GM23248 (cell line): ENCODE measurements at regions not wholly inside any gene's neighbourhood (a gene's known extent, or its start where the extent isn't known, plus 50 kb on each side); places are given as distances from the start of the nearest gene placed in this dataset.

Experiments
- DNase-seq: peaks from one replicate; pipeline ENCODE4 v3.0.0-alpha.2; 2015
- H2AFZ ChIP-seq: fragments of 200-600 bp; sonication (generic); 2 replicates; pipeline ENCODE4 v1.6.1; 2016; ENCODE audit warnings: antibody characterized with exemption
- H3F3A ChIP-seq: fragments of 200-600 bp; sonication (generic); 2 replicates; pipeline ENCODE4 v1.6.1; 2016; ENCODE audit warnings: mild to moderate bottlenecking, antibody characterized with exemption, mixed run types; ENCODE audit not compliant: insufficient read depth
- H3K27ac ChIP-seq: fragments of 200-600 bp; sonication (generic); 2 replicates; pipeline ENCODE4 v1.5.1; 2016; ENCODE audit warnings: mild to moderate bottlenecking
- H3K27me3 ChIP-seq: fragments of 200-600 bp; sonication (generic); replicated peaks from 2 replicates; pipeline ENCODE4 v1.6.1; 2016; ENCODE audit warnings: mild to moderate bottlenecking; ENCODE audit not compliant: insufficient read depth
- H3K36me3 ChIP-seq: fragments of 200-600 bp; sonication (generic); 2 replicates; pipeline ENCODE4 v1.6.1; 2016; ENCODE audit warnings: low read depth, mild to moderate bottlenecking
- H3K4me1 ChIP-seq: fragments of 200-600 bp; sonication (generic); 2 replicates; pipeline ENCODE4 v1.6.1; 2016; ENCODE audit warnings: mild to moderate bottlenecking; ENCODE audit not compliant: insufficient read depth
- H3K4me2 ChIP-seq: fragments of 200-600 bp; sonication (generic); one replicate; pipeline ENCODE4 v1.6.1; 2016; ENCODE audit warnings: mild to moderate bottlenecking; ENCODE audit not compliant: unreplicated experiment
- H3K4me3 ChIP-seq: fragments of 200-600 bp; sonication (generic); 2 replicates; pipeline ENCODE4 v1.5.1; 2016; ENCODE audit warnings: mild to moderate bottlenecking
- H3K79me2 ChIP-seq: fragments of 200-600 bp; sonication (generic); 2 replicates; pipeline ENCODE4 v1.6.1; 2016; ENCODE audit warnings: mild to moderate bottlenecking; ENCODE audit not compliant: insufficient read depth
- H3K9ac ChIP-seq: fragments of 200-600 bp; sonication (generic); 2 replicates; pipeline ENCODE4 v1.6.1; 2016; ENCODE audit warnings: mild to moderate bottlenecking
- H3K9me2 ChIP-seq: fragments of 200-600 bp; sonication (generic); 2 replicates; pipeline ENCODE4 v1.6.1; 2016; ENCODE audit warnings: mixed run types, mild to moderate bottlenecking, moderate library complexity; ENCODE audit not compliant: insufficient read depth
- H3K9me3 ChIP-seq: fragments of 200-600 bp; sonication (generic); one replicate; pipeline ENCODE4 v1.6.1; 2017; ENCODE audit warnings: low read depth
- H4K20me1 ChIP-seq: fragments of 200-600 bp; sonication (generic); 2 replicates; pipeline ENCODE4 v1.6.0; 2016; ENCODE audit not compliant: insufficient read depth
- EZH2 ChIP-seq: fragments of 200-600 bp; sonication (generic); IDR thresholded peaks from 2 replicates; pipeline ENCODE4 v1.6.1; 2018; ENCODE audit warnings: antibody characterized with exemption, mild to moderate bottlenecking; ENCODE audit not compliant: insufficient read depth, poor library complexity, severe bottlenecking
- EZH2phosphoT487 ChIP-seq: fragments of 200-600 bp; sonication (generic); IDR thresholded peaks from 2 replicates; pipeline ENCODE4 v1.6.1; 2018; ENCODE audit warnings: antibody characterized with exemption, moderate library complexity, mild to moderate bottlenecking, low read depth; ENCODE audit not compliant: insufficient read depth
- WGBS, 2 experiments: methylation state at CpG; one replicate each; pipeline ENCODE4 v1.1.6; 2015 to 2017; ENCODE audit warnings: low lambda C conversion rate in 2 of 2, low coverage in 1 of 2; ENCODE audit errors: missing lambda C conversion rate in 2 of 2; 5-methylcytosine and 5-hydroxymethylcytosine counted together
- in situ Hi-C: fragments of 300-500 bp; cut with MboI; formaldehyde crosslinking; loops from 2 replicates; pipeline ENCODE4 v1.15.0; 2020

DNA sequence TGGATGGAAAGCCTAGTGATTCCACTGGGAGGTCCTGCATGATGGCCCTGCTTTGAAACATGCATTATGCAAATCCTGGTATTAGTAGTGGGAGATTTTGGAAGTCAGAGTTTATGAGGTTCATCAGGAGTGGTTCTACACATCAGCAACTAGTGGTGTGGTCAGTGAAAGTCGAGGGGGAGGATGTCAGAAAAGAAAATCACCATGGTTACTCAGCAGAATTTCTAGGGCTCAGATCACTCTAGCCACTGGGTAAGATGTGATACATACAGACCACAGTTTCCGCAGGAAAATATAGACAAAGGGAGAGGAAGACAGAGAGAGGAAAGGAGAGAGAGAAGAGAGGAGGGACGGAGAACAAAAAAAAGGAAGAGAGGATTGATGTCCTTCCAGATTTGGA is 2100.7 kb upstream of the PIK3C3 start:
- DNase-seq: no peak
- H3K36me3 ChIP-seq: no peaks in the 10 kb centered on the region
- no peak overlapping the region for H3K9ac ChIP-seq
- no peaks in the 10 kb centered on the region for H4K20me1 ChIP-seq
- no peaks in the 10 kb centered on the region for H3K27me3 ChIP-seq
- 37 to 44% methylated on average over 3 of the region's 3 CpGs for WGBS, 2 experiments
- TF ChIP-seq EZH2phosphoT487 (no peak), EZH2 (no peak)
- in situ Hi-C loops: no loop called here
- no peaks in the 10 kb centered on the region for H3K4me1 ChIP-seq
- no peak overlapping the region for H3K4me3 ChIP-seq
- H3K79me2 ChIP-seq: no peaks in the 10 kb centered on the region
- no peak overlapping the region for H3K27ac ChIP-seq
- H3K4me2 ChIP-seq: no peak overlapping the region
- no peaks in the 10 kb centered on the region for H3F3A ChIP-seq
- no peaks in the 10 kb centered on the region for H3K9me3 ChIP-seq
- no peak overlapping the region for H2AFZ ChIP-seq
- H3K9me2 ChIP-seq: no peaks in the 10 kb centered on the region

DNA sequence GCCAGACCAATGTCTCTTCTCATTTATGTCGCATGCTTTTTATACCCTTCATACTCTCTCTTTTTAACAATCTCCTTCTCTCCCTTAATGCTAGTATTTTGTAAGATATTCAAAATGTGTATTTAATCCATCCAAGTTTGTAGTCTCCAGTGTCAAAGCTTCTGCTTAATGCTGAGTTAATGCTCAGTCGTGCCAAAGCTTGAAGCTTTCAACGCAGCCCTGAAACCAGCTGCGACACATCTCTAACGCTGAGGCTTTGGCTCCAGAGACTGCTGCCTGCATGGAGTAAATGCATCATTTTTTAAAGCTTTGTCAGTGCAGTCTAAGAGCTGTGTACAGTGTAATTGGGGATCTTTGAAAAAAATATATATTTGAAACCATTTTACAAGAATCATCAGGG is 2108.8 kb upstream of the PIK3C3 start:
- H3K9me2 ChIP-seq: no peaks in the 10 kb centered on the region
- in situ Hi-C loops: no loop called here
- no peaks in the 10 kb centered on the region for H3K27me3 ChIP-seq
- H3F3A ChIP-seq: no peaks in the 10 kb centered on the region
- H3K4me1 ChIP-seq: no peaks in the 10 kb centered on the region
- H3K4me2 ChIP-seq: no peak overlapping the region
- H2AFZ ChIP-seq: peak overlapping the region; percentile 27; the same call in 1 of the 2 replicates
- no peaks in the 10 kb centered on the region for H3K79me2 ChIP-seq
- H3K9me3 ChIP-seq: no peaks in the 10 kb centered on the region
- H4K20me1 ChIP-seq: no peaks in the 10 kb centered on the region
- WGBS, 2 experiments: 12 to 13% methylated on average over 5 of the region's 5 CpGs
- no peak overlapping the region for H3K27ac ChIP-seq
- no peak overlapping the region for H3K9ac ChIP-seq
- TF ChIP-seq EZH2 (no peak), EZH2phosphoT487 (no peak)
- no peak overlapping the region for H3K4me3 ChIP-seq
- DNase-seq: peak; percentile 12
- H3K36me3 ChIP-seq: no peaks in the 10 kb centered on the region

DNA sequence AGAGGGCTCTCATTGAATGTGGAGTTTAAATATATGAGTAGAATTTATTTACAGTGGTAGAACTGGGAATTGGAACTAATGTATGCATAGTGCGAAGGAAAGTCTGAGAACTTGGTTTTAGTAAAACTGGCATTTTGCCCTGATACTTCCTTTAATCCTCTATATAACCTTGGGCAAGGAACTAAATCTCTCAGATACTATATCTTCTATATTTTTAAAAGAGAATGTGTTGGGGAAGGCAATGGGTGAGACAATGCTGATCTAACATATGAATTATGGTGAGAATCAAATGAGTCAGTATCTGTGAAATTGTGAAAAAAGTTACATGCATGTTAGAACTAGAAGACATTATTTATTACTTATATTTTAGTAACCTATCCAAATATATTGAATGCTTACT is 2109.4 kb upstream of the PIK3C3 start:
- Histone ChIP-seq H3K36me3 (no peaks in the 10 kb centered on the region), H3K9ac (no peak overlapping the region), H3K4me3 (no peak overlapping the region), H2AFZ (no peak overlapping the region), H3K9me2 (no peaks in the 10 kb centered on the region), H3K27ac (no peak overlapping the region), H3F3A (no peaks in the 10 kb centered on the region; the same call in 1 of the 2 replicates), H4K20me1 (no peaks in the 10 kb centered on the region), H3K9me3 (no peaks in the 10 kb centered on the region), H3K79me2 (no peaks in the 10 kb centered on the region), H3K4me2 (no peak overlapping the region), H3K4me1 (0 out of 2 replicates have a peak, but pooled peaks cover 4% of the 10 kb centered on the region), H3K27me3 (no peaks in the 10 kb centered on the region)
- in situ Hi-C loops: no loop called here
- TF ChIP-seq EZH2: no peak
- no peak for TF ChIP-seq EZH2phosphoT487
- no peak for DNase-seq
- WGBS, 2 experiments: 85 to 97% methylated on average over 1 of the region's 1 CpG

DNA sequence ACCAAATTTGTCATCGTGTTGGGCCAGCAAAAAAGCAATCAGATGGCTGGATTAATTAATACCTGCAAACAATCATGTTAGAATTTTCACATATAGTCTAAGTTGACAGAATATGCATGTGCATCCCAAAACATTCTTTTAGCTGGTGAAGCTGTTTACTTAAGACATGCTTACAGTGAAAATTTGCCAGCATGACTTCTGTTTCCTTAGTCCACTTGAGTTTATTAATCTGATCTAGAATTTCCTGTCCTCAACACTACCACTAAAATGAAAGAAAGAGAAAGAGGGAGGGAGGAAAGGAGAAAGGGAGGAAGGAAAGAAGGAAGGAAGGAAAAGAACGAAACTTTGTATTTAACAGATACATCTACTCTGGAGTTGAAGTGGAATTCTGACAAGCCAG is 2109.9 kb upstream of the PIK3C3 start:
- H3K4me1 ChIP-seq: 0 out of 2 replicates have a peak, but pooled peaks cover 4% of the 10 kb centered on the region

DNA sequence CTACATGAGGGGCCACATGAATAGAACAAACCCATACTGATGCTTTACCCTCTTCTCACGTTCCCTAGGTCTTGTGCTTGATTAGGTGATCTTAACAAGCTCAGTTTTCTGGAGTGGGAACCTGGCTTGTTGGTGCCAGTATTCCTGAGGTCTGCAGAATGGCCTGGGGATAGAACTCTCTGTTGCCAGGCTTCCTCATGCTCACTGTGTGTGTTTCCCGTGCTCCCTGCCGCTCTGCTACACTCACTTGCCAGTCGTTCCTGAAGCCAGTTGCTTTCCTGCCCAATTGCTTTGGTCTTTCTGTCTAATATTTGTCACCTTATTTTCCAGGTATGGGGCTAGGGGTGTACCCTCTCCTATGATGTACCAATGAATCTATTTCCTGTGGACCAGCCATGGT is 2111.5 kb upstream of the PIK3C3 start:
- TF ChIP-seq EZH2phosphoT487: no peak
- TF ChIP-seq EZH2: no peak
- in situ Hi-C loops: no loop called here
- no peak overlapping the region for H3K9ac ChIP-seq
- no peaks in the 10 kb centered on the region for H3K9me2 ChIP-seq
- no peaks in the 10 kb centered on the region for H4K20me1 ChIP-seq
- WGBS, 2 experiments: 74 to 93% methylated on average over 4 of the region's 4 CpGs
- no peaks in the 10 kb centered on the region for H3K36me3 ChIP-seq
- H3K27ac ChIP-seq: no peak overlapping the region
- H3K4me3 ChIP-seq: no peak overlapping the region
- H3K4me1 ChIP-seq: 0 out of 2 replicates have a peak, but pooled peaks cover 4% of the 10 kb centered on the region
- H3K4me2 ChIP-seq: no peak overlapping the region
- no peaks in the 10 kb centered on the region for H3K9me3 ChIP-seq
- DNase-seq: no peak
- no peaks in the 10 kb centered on the region; the same call in 1 of the 2 replicates for H3F3A ChIP-seq
- no peaks in the 10 kb centered on the region for H3K79me2 ChIP-seq
- no peak overlapping the region for H2AFZ ChIP-seq
- H3K27me3 ChIP-seq: no peaks in the 10 kb centered on the region

More for the DNA sequence above, 2109.9 kb upstream of the PIK3C3 start:
- Histone ChIP-seq H3K9me2 (no peaks in the 10 kb centered on the region), H2AFZ (no peak overlapping the region), H3K27me3 (no peaks in the 10 kb centered on the region), H4K20me1 (no peaks in the 10 kb centered on the region), H3K36me3 (no peaks in the 10 kb centered on the region), H3K27ac (no peak overlapping the region), H3F3A (no peaks in the 10 kb centered on the region; the same call in 1 of the 2 replicates), H3K9ac (no peak overlapping the region), H3K79me2 (no peaks in the 10 kb centered on the region), H3K4me2 (no peak overlapping the region), H3K4me3 (no peak overlapping the region), H3K9me3 (no peaks in the 10 kb centered on the region)
- in situ Hi-C loops: no loop called here
- WGBS, 2 experiments: 59 to 79% methylated on average over 2 of the region's 2 CpGs
- DNase-seq: no peak
- TF ChIP-seq EZH2phosphoT487: no peak
